AG09319 (cell line): ENCODE measurements at regions not wholly inside any gene's neighbourhood (a gene's known extent, or its start where the extent isn't known, plus 50 kb on each side); places are given as distances from the start of the nearest gene placed in this dataset.

Source experiments
- DNase-seq: peaks from one replicate; pipeline ENCODE4 v3.0.0-alpha.2; 2010; ENCODE audit warnings: low read depth; ENCODE audit errors: extremely low read depth
- TF ChIP-seq, protein P1 (sequence below): IDR thresholded peaks from 2 replicates; pipeline ENCODE4 v1.5.1; 2011; ENCODE audit warnings: low read depth, mild to moderate bottlenecking, inconsistent platforms, low read length, moderate library complexity

DNA sequence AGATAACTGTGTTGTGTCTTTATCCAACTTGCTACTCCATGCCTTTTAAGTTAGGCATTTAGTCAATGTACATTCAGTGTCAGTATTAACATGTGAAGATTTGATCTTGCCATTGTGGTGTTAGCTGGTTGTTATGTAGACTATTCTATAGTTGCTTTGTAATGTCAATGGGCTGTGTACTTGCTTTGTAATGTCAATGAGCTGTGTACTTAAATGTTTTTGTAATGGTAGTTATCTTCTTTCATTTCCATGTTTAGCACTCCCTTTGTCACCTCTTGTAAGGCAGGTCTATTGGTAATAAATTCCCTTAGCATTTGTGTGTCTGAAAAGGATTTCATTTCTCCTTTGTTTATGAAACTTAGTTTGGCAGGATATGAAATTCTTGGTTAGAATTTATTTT, 53.4 kb downstream of the MC4R start:
- TF ChIP-seq, protein P1, sequence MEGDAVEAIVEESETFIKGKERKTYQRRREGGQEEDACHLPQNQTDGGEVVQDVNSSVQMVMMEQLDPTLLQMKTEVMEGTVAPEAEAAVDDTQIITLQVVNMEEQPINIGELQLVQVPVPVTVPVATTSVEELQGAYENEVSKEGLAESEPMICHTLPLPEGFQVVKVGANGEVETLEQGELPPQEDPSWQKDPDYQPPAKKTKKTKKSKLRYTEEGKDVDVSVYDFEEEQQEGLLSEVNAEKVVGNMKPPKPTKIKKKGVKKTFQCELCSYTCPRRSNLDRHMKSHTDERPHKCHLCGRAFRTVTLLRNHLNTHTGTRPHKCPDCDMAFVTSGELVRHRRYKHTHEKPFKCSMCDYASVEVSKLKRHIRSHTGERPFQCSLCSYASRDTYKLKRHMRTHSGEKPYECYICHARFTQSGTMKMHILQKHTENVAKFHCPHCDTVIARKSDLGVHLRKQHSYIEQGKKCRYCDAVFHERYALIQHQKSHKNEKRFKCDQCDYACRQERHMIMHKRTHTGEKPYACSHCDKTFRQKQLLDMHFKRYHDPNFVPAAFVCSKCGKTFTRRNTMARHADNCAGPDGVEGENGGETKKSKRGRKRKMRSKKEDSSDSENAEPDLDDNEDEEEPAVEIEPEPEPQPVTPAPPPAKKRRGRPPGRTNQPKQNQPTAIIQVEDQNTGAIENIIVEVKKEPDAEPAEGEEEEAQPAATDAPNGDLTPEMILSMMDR, result no peak
- no peak for DNase-seq

DNA sequence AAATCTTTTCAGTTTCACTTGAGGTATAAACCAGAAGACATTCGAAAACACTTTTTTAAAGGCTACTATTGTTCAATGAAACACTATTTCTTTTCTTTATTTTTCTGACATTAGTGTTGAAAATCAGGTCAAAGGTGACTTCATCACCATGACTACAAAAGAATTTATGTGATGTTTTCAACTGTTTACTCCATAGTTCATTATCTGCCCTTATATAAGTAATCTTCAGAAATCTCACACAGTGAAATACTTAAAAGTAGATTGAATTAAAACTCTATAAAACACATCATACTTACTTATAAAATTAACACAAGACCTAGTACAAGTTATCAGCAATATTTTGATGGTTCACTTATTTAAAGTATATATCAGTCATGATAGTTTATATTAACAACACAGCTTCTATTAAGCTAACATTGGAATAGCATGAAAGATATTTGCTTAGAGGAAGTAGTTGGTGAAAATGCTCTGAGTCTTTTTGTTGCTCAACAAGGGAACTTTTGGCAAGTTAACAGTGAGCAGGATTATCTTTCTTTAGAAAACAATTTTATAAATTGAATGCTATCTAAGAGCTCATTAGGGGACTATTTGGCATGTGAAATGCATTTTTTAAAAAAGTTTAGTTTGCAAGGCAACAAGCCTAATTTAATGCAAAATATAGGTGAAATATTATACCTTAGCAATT, 60.8 kb downstream of the MC4R start:
- DNase-seq, result no peak
- TF ChIP-seq, protein P1, result no peak

DNA sequence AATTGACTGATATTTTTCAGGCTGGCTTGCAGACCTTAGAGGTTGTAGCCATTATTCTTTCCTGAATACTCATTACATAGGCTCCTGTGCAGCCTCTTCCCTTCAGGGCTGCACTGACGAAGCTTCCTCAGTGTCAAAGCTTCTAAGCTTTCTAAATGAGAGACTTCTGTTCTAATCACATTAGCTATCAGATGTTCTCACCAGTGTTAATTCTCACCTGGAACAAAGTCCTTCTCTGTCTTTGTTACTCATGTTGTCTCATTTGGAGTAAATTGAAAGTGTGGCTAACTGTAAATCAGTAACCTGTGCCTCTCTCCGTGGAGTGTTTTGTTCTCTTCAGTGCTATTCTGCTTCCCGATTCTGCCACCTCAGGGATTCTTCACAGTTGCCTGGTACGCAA, 76.9 kb downstream of the MC4R start:
- TF ChIP-seq, protein P1, result no peak
- no peak for DNase-seq

DNA sequence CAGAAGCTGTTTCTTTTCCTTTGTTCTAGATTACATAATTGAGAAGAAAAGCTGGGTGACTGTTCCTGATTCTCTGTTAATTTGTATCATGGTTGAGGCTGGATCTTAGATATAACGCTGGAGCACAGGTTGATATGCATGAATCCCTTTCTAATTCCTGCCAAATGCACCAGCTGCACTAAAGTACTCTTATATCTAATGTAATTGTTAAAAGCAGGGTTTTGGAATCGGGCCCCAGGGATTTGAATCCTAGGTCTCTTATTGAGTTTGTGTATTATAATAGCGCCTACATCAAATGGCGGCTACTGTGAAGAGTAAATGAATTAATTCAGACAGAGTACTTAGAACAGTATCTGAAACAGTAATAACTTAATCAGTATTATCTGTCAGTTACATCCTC, 80.4 kb downstream of the MC4R start:
- no peak for DNase-seq
- TF ChIP-seq, protein P1, result no peak

DNA sequence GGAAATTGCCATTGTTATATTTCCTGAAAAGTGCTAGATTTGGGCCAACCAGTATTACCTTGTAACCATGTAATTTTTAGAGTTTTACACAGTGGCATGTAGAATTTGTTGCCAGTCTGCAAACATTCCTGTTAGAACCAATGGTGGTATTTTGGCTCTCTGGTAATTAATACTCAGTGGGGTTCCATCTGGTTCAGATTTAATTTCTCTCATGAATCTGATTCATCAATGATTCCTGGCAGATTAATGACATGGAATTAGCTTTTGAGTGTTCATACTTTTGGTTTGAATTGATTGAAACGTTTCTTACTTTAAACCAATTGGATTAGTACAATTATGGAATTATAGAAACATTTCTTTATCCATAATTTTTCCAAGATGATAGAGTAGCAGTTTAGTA, 93.2 kb downstream of the MC4R start:
- TF ChIP-seq, protein P1, result no peak
- no peak for DNase-seq

DNA sequence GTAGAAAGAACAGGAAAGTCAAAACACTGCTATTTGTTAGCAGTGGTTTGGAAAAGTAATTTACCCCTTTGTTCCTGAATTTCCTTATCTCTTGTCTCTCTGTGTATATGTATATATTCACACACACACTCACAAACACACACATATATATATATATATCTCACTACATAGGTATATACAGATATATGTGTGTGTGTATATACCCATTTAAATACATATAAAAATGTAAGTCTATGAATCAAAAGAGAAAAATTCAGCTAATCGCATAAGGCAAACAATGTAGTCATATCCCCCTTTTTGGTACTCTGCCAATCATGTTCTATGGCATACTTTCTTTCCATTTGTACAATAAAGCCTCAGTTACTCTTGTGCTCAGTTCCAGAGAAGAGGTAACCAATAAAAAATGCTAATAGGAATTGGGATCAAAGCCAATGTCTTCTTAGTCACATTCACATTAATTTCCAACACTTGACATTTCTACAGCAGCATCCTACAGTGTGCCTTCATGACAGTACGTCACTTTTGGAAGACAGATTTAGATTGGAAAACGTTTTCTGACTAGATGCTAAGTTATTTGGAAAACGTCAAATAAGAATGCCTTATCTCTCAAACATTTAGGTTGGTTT, 94.6 kb downstream of the MC4R start:
- TF ChIP-seq, protein P1, result no peak
- DNase-seq, result no peak

DNA sequence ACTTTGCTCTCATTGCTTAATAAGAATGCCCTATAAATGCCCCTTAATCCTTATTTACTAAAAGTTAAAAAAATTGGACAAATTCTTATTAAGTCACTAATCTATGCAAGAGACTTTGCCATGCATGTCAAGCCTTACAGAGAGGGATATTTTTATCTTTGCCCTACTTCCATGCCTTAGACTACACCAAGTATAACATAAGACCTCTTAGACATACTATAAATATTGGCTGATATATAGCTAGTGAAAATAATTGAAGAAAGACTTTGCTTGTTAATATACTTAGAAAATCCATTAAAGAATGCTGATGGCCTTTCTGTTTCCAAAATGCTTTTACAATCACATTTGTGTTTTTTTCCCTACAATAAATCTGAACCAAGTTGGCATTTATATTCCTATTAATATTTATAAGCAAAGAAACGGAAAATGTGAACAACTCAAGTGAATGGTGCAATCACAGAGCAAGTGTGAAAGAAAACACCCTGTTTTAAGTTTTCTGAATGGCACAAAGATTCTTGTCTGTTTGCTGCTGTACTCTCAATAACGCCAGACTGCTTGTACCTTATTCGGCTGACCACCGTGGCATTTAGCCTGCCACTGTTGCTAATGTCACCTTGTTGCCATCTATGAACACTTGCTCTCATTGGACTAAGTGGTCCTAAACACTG, 105.0 kb downstream of the MC4R start:
- DNase-seq, result no peak
- TF ChIP-seq, protein P1, result no peak
